Cardiac fibroblast (primary cell): ENCODE measurements at regions not wholly inside any gene's neighbourhood (a gene's known extent, or its start where the extent isn't known, plus 50 kb on each side); places are given as distances from the start of the nearest gene placed in this dataset.
A peak's percentile ranks its signal among the peaks of the same experiment; 100 is the strongest.

Experiments
- DNase-seq, 2 donors: peaks; one replicate each; pipeline versions ENCODE4 v3.0.0 to v3.0.0-alpha.2; 2010; ENCODE audit warnings: low read depth in 2 of 2
- H3K4me3 ChIP-seq, 2 donors: replicated peaks in 1 of 2; 1 replicate in 1 of 2; 2 replicates in 1 of 2; pipeline ENCODE4 v1.5.1; 2011; ENCODE audit warnings: low read depth in 2 of 2, low read length in 2 of 2, mild to moderate bottlenecking in 2 of 2, moderate library complexity in 1 of 2
- CTCF ChIP-seq: IDR thresholded peaks from one replicate; pipeline ENCODE4 v1.5.1; 2011; ENCODE audit warnings: low read depth, mild to moderate bottlenecking, low read length, inconsistent platforms

DNA sequence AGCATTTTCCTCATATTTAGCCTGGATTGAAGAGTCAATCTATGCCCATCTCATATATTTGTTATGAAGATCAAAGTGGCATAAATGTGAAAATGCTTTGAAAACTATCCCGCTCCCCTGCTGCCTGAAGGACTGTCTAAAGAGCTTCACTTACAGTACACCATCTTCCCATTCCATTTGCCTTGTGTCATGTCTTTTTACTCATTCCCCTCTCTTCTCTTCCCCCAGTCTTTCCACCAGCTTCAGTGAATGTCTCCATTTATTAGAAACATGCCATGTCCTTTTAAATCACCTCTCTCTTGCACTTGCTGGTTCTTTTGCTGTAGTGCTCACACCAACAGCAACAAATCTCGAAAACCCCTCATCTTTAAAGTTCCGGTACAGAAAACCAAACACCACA lies 192.7 kb upstream of the SGCD start:
- no peak for DNase-seq
- H3K4me3 ChIP-seq: no peak overlapping the region
- no peak for TF ChIP-seq CTCF

DNA sequence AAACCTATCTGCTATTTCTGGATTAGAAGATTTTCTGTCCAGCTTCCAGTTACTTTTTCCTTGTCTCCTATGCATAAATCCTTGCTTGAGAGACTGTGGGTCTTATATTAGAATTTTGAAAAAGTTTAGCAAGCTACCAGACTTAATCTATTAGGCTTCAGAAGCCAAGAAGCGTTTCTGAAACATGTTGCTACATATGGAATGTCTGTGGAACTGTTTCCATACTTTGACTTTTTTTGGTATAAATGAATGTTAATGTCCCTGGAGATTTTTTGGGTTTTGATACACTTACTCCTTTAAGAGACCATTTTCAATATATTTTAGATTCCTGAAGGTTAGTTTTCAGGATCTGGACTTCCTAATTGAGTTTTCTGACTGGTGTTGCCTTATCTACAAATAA lies 191.4 kb upstream of the SGCD start:
- no peak for DNase-seq
- H3K4me3 ChIP-seq: no peak overlapping the region
- no peak for TF ChIP-seq CTCF

DNA sequence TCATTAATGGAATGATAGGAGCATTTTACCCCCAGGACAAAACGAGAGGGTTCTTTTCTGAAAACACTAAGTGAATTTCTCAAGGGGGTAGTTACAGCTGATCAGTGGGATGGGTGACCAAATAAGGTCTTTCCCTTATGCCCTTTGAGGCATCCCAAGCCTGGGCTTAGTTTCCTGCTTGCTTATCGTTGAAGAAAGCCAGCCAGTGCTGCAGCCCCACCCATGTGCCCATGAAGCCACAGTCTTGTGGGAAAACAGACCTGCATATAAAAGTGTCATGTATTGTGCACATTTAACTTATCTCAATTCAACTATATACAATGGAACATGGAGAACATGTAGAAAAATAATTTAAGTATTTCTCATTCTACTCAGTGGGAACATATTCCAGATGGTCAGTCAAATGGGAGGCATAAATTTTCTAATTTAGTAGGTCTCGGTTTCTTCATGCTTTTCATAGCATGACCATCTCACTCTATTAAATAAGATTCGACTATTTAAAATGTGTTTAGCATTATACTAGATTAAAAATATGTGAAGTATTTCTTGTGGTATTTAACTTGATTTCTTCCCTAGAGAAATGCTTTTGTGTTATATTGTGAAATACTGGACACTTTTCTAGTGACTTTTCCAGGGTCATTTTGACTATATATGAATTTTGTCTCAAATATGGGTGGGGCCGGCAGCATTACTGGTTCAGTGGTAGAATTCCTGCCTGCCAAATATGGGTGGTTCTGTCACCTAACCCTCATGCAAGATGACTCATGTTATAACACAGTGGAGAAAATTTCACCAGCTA lies 189.7 kb upstream of the SGCD start:
- no peak for TF ChIP-seq CTCF
- no peak for DNase-seq
- no peak overlapping the region for H3K4me3 ChIP-seq

DNA sequence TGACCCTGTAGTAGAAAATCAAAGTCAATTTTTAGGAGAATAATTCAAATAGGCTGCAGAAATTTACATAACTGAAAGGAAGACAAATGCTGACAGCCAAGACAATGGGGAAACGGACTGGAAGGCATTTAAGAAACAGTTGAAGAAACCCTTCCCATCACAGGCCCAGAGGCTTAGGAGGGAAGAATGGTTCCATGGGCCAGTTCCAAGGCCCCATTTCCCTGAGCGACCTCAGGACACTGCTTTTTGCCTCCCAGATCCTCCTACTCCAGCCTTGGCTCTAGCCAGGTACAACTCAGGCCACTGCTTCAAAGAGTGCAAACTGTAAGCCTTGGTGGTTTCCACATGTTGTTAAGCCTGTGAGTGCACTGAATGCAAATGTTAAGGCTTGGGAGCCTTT lies 184.1 kb upstream of the SGCD start:
- no peak for DNase-seq
- TF ChIP-seq CTCF: no peak
- no peak overlapping the region for H3K4me3 ChIP-seq

GRCh38 chr5:156147261-156147943 lies 179.6 kb upstream of the SGCD start:
- DNase-seq: peak; percentile 5 to 7
- TF ChIP-seq CTCF: no peak
- no peak overlapping the region for H3K4me3 ChIP-seq

DNA sequence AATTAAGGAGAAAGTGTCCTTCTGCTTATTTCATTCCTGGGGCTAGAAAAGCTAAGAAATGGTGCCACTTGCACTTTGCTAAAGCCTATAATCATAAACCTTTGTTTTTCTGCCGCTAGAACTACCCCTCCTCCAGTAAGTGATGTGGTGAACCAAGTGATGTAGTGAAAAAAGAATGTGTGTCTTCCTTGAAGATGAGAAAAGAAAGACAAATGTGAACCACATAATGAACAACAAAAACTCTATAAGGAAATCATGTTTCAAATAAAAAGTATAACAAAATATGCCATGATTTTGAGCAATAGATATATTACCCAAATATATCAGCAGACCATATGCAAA lies 179.0 kb upstream of the SGCD start:
- no peak for TF ChIP-seq CTCF
- DNase-seq: no peak
- H3K4me3 ChIP-seq: no peak overlapping the region

DNA sequence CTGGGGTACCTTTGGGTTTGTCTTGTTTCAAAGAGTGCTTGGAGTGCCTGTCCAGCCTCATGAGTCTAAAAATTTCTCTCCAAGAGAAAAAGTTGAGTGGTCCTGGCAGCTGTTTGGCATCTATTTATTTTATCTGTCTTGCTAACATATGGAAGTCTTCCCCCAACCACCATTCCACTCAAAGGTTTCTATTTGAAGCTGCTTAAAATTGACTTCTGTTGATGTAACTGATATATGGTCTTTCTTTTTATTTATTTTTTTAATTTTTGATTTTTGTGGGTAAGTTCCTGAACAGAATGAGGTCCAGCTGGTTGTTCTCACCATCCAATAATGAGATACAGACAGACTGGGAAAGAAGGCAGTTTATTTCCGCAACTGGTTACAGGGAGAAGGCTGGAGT lies 178.7 kb upstream of the SGCD start:
- no peak for TF ChIP-seq CTCF
- no peak for DNase-seq
- H3K4me3 ChIP-seq: no peak overlapping the region
